Liver (tissue), 3 donors: ENCODE measurements at regions not wholly inside any gene's neighbourhood (a gene's known extent, or its start where the extent isn't known, plus 50 kb on each side); places are given as distances from the start of the nearest gene placed in this dataset.

Source experiments
- CTCF ChIP-seq: fragments of 150-350 bp; IDR thresholded peaks from 2 replicates; pipeline ENCODE4 v1.5.1; 2017; ENCODE audit warnings: improper control_type of control experiment, low read depth, low read length; ENCODE audit not compliant: missing input control
- GABPA ChIP-seq, 2 donors: IDR thresholded peaks in 1 of 2; conservative IDR thresholded peaks in 1 of 2; 2 replicates each; pipeline ENCODE4 v1.6.1; 2016; ENCODE audit warnings: antibody characterized with exemption in 2 of 2, mild to moderate bottlenecking in 1 of 2, moderate library complexity in 1 of 2
- RAD21 ChIP-seq, 2 donors: IDR thresholded peaks; 2 replicates each; pipeline ENCODE4 v1.6.1; 2016; ENCODE audit warnings: antibody characterized with exemption in 2 of 2, mild to moderate bottlenecking in 2 of 2
- YY1 ChIP-seq: IDR thresholded peaks from 2 replicates; pipeline ENCODE4 v1.6.1; 2016; ENCODE audit warnings: antibody characterized with exemption, mild to moderate bottlenecking
- TF ChIP-seq, protein P1 (sequence below): IDR thresholded peaks from 2 replicates; pipeline ENCODE4 v1.6.1; 2016; ENCODE audit warnings: antibody characterized with exemption, mild to moderate bottlenecking
- donor health status: healthy.
- donor health status: healthy.

GRCh38 chr15:97604677-97605076 lies 355.8 kb upstream of the ARRDC4 start:
- TF ChIP-seq CTCF, result no peak
- no peak for TF ChIP-seq RAD21 (IDR thresholded peaks at IDR 0.05)
- TF ChIP-seq, protein P1, sequence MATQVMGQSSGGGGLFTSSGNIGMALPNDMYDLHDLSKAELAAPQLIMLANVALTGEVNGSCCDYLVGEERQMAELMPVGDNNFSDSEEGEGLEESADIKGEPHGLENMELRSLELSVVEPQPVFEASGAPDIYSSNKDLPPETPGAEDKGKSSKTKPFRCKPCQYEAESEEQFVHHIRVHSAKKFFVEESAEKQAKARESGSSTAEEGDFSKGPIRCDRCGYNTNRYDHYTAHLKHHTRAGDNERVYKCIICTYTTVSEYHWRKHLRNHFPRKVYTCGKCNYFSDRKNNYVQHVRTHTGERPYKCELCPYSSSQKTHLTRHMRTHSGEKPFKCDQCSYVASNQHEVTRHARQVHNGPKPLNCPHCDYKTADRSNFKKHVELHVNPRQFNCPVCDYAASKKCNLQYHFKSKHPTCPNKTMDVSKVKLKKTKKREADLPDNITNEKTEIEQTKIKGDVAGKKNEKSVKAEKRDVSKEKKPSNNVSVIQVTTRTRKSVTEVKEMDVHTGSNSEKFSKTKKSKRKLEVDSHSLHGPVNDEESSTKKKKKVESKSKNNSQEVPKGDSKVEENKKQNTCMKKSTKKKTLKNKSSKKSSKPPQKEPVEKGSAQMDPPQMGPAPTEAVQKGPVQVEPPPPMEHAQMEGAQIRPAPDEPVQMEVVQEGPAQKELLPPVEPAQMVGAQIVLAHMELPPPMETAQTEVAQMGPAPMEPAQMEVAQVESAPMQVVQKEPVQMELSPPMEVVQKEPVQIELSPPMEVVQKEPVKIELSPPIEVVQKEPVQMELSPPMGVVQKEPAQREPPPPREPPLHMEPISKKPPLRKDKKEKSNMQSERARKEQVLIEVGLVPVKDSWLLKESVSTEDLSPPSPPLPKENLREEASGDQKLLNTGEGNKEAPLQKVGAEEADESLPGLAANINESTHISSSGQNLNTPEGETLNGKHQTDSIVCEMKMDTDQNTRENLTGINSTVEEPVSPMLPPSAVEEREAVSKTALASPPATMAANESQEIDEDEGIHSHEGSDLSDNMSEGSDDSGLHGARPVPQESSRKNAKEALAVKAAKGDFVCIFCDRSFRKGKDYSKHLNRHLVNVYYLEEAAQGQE, result no peak
- no peak for TF ChIP-seq GABPA (IDR thresholded peaks at IDR 0.05 in 1 of 2, conservative IDR thresholded peaks at IDR 0.05 in 1 of 2)
- TF ChIP-seq YY1, result no peak
